ENCODE measurements at regions not wholly inside any gene's neighbourhood (a gene's known extent, or its start where the extent isn't known, plus 50 kb on each side); places are given as distances from the start of the nearest gene placed in this dataset.

DNA sequence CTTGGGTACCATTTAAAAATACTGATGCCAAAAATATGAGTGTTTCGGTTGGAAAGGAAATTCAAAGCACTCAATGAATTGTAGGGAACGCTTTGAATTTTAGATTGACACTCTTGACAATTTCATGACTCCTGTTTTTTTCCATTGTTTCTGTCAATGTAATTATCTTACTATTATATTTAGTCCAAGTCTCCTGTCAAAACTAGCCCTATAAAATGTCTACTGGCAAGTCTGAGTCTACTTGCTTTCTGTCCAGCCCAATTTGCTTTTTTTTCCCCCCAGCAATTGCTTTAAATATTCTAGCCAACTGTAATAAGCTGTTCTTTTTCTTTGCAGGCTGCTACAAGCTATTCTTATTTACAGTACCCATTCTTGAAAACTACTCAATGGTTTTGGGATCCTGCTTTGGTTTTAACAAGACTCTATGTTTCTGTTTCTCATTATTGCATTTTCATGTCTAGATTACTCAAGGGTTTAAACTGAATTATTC is 1103.9 kb upstream of the GJE1 start:
- TF ChIP-seq ZNF274 (IDR thresholded peaks at IDR 0.05; ENCODE audit: low read depth, low read length) (no peak), YY1 (IDR thresholded peaks at IDR 0.05; ENCODE audit: insufficient read depth, insufficient read length) (no peak)
